Liver (tissue), 8 donors: ENCODE measurements at regions not wholly inside any gene's neighbourhood (a gene's known extent, or its start where the extent isn't known, plus 50 kb on each side); places are given as distances from the start of the nearest gene placed in this dataset.

Source experiments
- DNase-seq: peaks from one replicate; pipeline ENCODE4 v3.0.0-alpha.2; 2017; ENCODE audit warnings: low spot score
- H3K27ac ChIP-seq, 2 donors: one replicate each; pipeline ENCODE4 v1.7.0; 2013; ENCODE audit warnings: inconsistent platforms in 2 of 2, low read length in 2 of 2, control low read depth in 1 of 2, low read depth in 1 of 2, mild to moderate bottlenecking in 1 of 2
- H3K27me3 ChIP-seq, 4 donors: one replicate each; pipeline versions ENCODE4 v1.6.1 to v1.7.0; 2013; ENCODE audit warnings: low read length in 3 of 4, inconsistent platforms in 1 of 4, mild to moderate bottlenecking in 1 of 4, moderate library complexity in 1 of 4; ENCODE audit not compliant: control insufficient read depth in 4 of 4, insufficient read depth in 4 of 4
- H3K36me3 ChIP-seq, 4 donors: one replicate each; pipeline versions ENCODE4 v1.6.1 to v1.7.0; 2013; ENCODE audit warnings: low read length in 3 of 4, mild to moderate bottlenecking in 3 of 4, low read depth in 1 of 4, moderate library complexity in 1 of 4; ENCODE audit not compliant: control insufficient read depth in 4 of 4, insufficient read depth in 3 of 4
- H3K4me1 ChIP-seq, 4 donors: one replicate each; pipeline versions ENCODE4 v1.6.1 to v1.7.0; 2013; ENCODE audit warnings: low read length in 3 of 4, mild to moderate bottlenecking in 3 of 4, moderate library complexity in 1 of 4; ENCODE audit not compliant: control insufficient read depth in 4 of 4, insufficient read depth in 4 of 4
- H3K4me3 ChIP-seq, 3 donors: one replicate each; pipeline versions ENCODE4 v1.6.1 to v1.7.0; 2013; ENCODE audit warnings: low read length in 3 of 3, control low read depth in 1 of 3, low read depth in 1 of 3, mild to moderate bottlenecking in 1 of 3
- H3K9ac ChIP-seq, 2 donors: one replicate each; pipeline ENCODE4 v1.7.0; 2013; ENCODE audit warnings: low read length in 2 of 2, mild to moderate bottlenecking in 2 of 2, moderate library complexity in 2 of 2, control low read depth in 1 of 2, low read depth in 1 of 2
- H3K9me3 ChIP-seq, 4 donors: one replicate each; pipeline versions ENCODE4 v1.6.1 to v1.7.0; 2013; ENCODE audit warnings: low read length in 3 of 4; ENCODE audit not compliant: control insufficient read depth in 4 of 4
- EGR1 ChIP-seq, 2 donors: IDR thresholded peaks; 2 replicates each; pipeline ENCODE4 v1.6.1; 2016 to 2018; ENCODE audit warnings: antibody characterized with exemption in 2 of 2, low read depth in 2 of 2
- FOXA1 ChIP-seq: IDR thresholded peaks from 2 replicates; pipeline ENCODE4 v1.6.1; 2016; ENCODE audit warnings: antibody characterized with exemption
- FOXA2 ChIP-seq: IDR thresholded peaks from 2 replicates; pipeline ENCODE4 v1.6.1; 2016; ENCODE audit warnings: antibody characterized with exemption
- GABPA ChIP-seq, 2 donors: IDR thresholded peaks in 1 of 2; conservative IDR thresholded peaks in 1 of 2; 2 replicates each; pipeline ENCODE4 v1.6.1; 2016; ENCODE audit warnings: antibody characterized with exemption in 2 of 2, mild to moderate bottlenecking in 1 of 2, moderate library complexity in 1 of 2
- HNF4A ChIP-seq, 2 donors: conservative IDR thresholded peaks; 2 replicates each; pipeline ENCODE4 v1.6.1; 2016; ENCODE audit warnings: antibody characterized with exemption in 2 of 2, mild to moderate bottlenecking in 2 of 2
- HNF4G ChIP-seq: IDR thresholded peaks from 2 replicates; pipeline ENCODE4 v1.6.1; 2016; ENCODE audit warnings: antibody characterized with exemption
- JUND ChIP-seq, 2 donors: IDR thresholded peaks; 2 replicates each; pipeline ENCODE4 v1.6.1; 2016; ENCODE audit warnings: antibody characterized with exemption in 2 of 2
- NR2F2 ChIP-seq: IDR thresholded peaks from 2 replicates; pipeline ENCODE4 v1.6.1; 2016; ENCODE audit warnings: antibody characterized with exemption
- RAD21 ChIP-seq, 2 donors: IDR thresholded peaks; 2 replicates each; pipeline ENCODE4 v1.6.1; 2016; ENCODE audit warnings: antibody characterized with exemption in 2 of 2, mild to moderate bottlenecking in 2 of 2
- TAF1 ChIP-seq: conservative IDR thresholded peaks from 2 replicates; pipeline ENCODE4 v1.6.1; 2016; ENCODE audit warnings: antibody characterized with exemption, mild to moderate bottlenecking
- YY1 ChIP-seq: IDR thresholded peaks from 2 replicates; pipeline ENCODE4 v1.6.1; 2016; ENCODE audit warnings: antibody characterized with exemption, mild to moderate bottlenecking
- WGBS: extraction: QIAGEN DNeasy Blood & Tissue Kit; methylation state at CpG from one replicate; pipeline ENCODE4 v1.1.7; 2013; 5-methylcytosine and 5-hydroxymethylcytosine counted together
- TF ChIP-seq, protein P1 (sequence below): IDR thresholded peaks from 2 replicates; pipeline ENCODE4 v1.6.1; 2016; ENCODE audit warnings: antibody characterized with exemption
- TF ChIP-seq, protein P2 (sequence below): IDR thresholded peaks from 2 replicates; pipeline ENCODE4 v1.6.1; 2016; ENCODE audit warnings: antibody characterized with exemption
- TF ChIP-seq, protein P3 (sequence below): IDR thresholded peaks from 2 replicates; pipeline ENCODE4 v1.6.1; 2016; ENCODE audit warnings: antibody characterized with exemption, mild to moderate bottlenecking
- TF ChIP-seq, protein P4 (sequence below): fragments of 150-350 bp; IDR thresholded peaks from 2 replicates; pipeline ENCODE4 v1.5.1; 2017; ENCODE audit warnings: improper control_type of control experiment, low read depth, low read length; ENCODE audit not compliant: missing input control
- donor health status: healthy.
- donor health status: healthy.
- donor health status: healthy.
- donor health status: healthy.
- donor health status: healthy.

DNA sequence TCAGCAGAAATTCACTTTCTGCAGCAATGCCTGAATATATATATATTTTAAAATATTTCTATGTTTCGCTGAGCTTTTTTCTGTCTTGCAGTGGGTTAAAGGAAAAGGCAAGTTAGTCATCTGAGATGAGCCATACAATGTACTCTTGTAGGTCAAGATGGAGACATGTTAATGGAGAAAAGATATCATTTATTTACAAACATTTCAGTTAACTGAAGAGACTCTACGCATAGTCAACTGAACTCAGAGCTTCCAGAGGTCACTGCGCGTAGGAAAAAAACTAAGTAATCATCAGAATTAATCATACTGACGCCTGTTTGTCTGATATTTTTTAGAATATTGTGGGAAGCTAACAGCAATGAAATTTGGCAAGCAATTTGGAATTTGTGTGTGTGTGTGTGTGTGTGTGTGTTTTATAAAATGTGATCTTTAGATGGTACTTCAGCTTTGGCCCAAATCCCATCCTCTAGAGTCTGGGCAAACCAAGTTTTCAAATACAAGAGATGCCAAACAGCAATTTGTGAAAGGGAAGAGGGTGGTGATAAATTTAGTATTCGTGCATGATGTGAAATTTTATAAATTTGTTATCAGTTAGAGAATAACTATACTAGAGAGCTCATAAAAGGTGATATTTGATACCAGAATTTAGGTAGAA is 193.9 kb upstream of the AGR3 start:
- no peaks in the 10 kb centered on the region for H3K36me3 ChIP-seq
- H3K27ac ChIP-seq: no peak overlapping the region
- H3K4me3 ChIP-seq: no peak overlapping the region
- H3K9ac ChIP-seq: no peak overlapping the region
- DNase-seq: no peak
- 89% methylated on average over 6 of the region's 6 CpGs for WGBS
- H3K9me3 ChIP-seq: peaks cover 0 to 2% (median 2%) of the 10 kb centered on the region in 4 donors
- TF ChIP-seq GABPA (IDR thresholded peaks at IDR 0.05 in 1 of 2, conservative IDR thresholded peaks at IDR 0.05 in 1 of 2): no peak
- no peak for TF ChIP-seq RAD21 (IDR thresholded peaks at IDR 0.05)
- TF ChIP-seq, protein P1, sequence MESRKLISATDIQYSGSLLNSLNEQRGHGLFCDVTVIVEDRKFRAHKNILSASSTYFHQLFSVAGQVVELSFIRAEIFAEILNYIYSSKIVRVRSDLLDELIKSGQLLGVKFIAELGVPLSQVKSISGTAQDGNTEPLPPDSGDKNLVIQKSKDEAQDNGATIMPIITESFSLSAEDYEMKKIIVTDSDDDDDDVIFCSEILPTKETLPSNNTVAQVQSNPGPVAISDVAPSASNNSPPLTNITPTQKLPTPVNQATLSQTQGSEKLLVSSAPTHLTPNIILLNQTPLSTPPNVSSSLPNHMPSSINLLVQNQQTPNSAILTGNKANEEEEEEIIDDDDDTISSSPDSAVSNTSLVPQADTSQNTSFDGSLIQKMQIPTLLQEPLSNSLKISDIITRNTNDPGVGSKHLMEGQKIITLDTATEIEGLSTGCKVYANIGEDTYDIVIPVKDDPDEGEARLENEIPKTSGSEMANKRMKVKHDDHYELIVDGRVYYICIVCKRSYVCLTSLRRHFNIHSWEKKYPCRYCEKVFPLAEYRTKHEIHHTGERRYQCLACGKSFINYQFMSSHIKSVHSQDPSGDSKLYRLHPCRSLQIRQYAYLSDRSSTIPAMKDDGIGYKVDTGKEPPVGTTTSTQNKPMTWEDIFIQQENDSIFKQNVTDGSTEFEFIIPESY: no peak
- TF ChIP-seq HNF4A (conservative IDR thresholded peaks at IDR 0.05): no peak
- no peak for TF ChIP-seq JUND (IDR thresholded peaks at IDR 0.05)
- TF ChIP-seq, protein P2, sequence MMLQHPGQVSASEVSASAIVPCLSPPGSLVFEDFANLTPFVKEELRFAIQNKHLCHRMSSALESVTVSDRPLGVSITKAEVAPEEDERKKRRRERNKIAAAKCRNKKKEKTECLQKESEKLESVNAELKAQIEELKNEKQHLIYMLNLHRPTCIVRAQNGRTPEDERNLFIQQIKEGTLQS: no peak
- TF ChIP-seq EGR1 (IDR thresholded peaks at IDR 0.05; ENCODE audit: low read depth in 2 of 2): no peak
- TF ChIP-seq, protein P3, sequence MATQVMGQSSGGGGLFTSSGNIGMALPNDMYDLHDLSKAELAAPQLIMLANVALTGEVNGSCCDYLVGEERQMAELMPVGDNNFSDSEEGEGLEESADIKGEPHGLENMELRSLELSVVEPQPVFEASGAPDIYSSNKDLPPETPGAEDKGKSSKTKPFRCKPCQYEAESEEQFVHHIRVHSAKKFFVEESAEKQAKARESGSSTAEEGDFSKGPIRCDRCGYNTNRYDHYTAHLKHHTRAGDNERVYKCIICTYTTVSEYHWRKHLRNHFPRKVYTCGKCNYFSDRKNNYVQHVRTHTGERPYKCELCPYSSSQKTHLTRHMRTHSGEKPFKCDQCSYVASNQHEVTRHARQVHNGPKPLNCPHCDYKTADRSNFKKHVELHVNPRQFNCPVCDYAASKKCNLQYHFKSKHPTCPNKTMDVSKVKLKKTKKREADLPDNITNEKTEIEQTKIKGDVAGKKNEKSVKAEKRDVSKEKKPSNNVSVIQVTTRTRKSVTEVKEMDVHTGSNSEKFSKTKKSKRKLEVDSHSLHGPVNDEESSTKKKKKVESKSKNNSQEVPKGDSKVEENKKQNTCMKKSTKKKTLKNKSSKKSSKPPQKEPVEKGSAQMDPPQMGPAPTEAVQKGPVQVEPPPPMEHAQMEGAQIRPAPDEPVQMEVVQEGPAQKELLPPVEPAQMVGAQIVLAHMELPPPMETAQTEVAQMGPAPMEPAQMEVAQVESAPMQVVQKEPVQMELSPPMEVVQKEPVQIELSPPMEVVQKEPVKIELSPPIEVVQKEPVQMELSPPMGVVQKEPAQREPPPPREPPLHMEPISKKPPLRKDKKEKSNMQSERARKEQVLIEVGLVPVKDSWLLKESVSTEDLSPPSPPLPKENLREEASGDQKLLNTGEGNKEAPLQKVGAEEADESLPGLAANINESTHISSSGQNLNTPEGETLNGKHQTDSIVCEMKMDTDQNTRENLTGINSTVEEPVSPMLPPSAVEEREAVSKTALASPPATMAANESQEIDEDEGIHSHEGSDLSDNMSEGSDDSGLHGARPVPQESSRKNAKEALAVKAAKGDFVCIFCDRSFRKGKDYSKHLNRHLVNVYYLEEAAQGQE: no peak
- TF ChIP-seq HNF4G: no peak
- no peaks in the 10 kb centered on the region for H3K27me3 ChIP-seq
- H3K4me1 ChIP-seq: no peaks in the 10 kb centered on the region

DNA sequence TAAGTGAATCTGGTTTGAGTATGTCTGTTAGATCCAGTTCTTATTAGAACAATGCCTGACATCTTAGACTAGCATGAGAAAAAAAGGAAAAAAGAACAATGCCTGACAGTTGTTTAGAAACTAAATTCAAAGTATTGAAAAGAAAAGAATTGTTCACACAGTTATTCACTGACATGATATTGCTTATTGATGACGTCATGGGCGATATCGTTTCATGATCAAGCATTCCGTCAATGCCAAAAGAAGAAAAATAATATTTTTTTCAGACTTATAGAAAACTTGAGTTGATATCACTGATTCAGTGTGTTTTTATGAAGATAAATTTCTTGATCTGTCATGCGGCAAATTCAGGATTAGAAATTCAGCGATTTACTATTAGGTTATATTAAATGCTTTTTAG is 196.5 kb upstream of the AGR3 start:
- Histone ChIP-seq H3K9me3 (peaks cover 0 to 3% (median 2%) of the 10 kb centered on the region in 4 donors), H3K4me3 (no peak overlapping the region), H3K4me1 (no peaks in the 10 kb centered on the region), H3K9ac (no peak overlapping the region), H3K27ac (no peak overlapping the region), H3K27me3 (no peaks in the 10 kb centered on the region), H3K36me3 (no peaks in the 10 kb centered on the region)
- DNase-seq: no peak
- 93% methylated on average over 6 of the region's 6 CpGs for WGBS
- TF ChIP-seq, protein P2: no peak
- no peak for TF ChIP-seq FOXA2
- no peak for TF ChIP-seq FOXA1
- TF ChIP-seq, protein P4, sequence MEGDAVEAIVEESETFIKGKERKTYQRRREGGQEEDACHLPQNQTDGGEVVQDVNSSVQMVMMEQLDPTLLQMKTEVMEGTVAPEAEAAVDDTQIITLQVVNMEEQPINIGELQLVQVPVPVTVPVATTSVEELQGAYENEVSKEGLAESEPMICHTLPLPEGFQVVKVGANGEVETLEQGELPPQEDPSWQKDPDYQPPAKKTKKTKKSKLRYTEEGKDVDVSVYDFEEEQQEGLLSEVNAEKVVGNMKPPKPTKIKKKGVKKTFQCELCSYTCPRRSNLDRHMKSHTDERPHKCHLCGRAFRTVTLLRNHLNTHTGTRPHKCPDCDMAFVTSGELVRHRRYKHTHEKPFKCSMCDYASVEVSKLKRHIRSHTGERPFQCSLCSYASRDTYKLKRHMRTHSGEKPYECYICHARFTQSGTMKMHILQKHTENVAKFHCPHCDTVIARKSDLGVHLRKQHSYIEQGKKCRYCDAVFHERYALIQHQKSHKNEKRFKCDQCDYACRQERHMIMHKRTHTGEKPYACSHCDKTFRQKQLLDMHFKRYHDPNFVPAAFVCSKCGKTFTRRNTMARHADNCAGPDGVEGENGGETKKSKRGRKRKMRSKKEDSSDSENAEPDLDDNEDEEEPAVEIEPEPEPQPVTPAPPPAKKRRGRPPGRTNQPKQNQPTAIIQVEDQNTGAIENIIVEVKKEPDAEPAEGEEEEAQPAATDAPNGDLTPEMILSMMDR: no peak
- TF ChIP-seq YY1: no peak
- TF ChIP-seq, protein P3: no peak
- TF ChIP-seq RAD21 (IDR thresholded peaks at IDR 0.05): no peak
- TF ChIP-seq TAF1: no peak
- TF ChIP-seq NR2F2: no peak
- TF ChIP-seq JUND (IDR thresholded peaks at IDR 0.05): no peak
